ENCODE measurements at regions not wholly inside any gene's neighbourhood (a gene's known extent, or its start where the extent isn't known, plus 50 kb on each side); places are given as distances from the start of the nearest gene placed in this dataset.

- TF ChIP-seq POLR2A (IDR thresholded peaks at IDR 0.05; ENCODE audit: low read length) (no peak), GATA1 (IDR thresholded peaks at IDR 0.05; ENCODE audit: low read depth, low read length) (no peak)
Measured at GRCh38 chr2:222037211-222037610, 261.6 kb downstream of the PAX3 start.

All from erythroblast (primary cell).